Calu3 (cell line): ENCODE measurements at regions not wholly inside any gene's neighbourhood (a gene's known extent, or its start where the extent isn't known, plus 50 kb on each side); places are given as distances from the start of the nearest gene placed in this dataset.

ENCODE experiments used
- BruUV-seq: library from RNA; stranded (reverse); fragments of 400-500 nt; replicated peaks from 2 replicates; lab custom pipeline; 2021; lab: Mats Ljungman, UMichigan
- CTCF ChIA-PET: fragments of 300-600 bp; sonication (Branson Sonifier 250); formaldehyde crosslinking; loops from one replicate; lab custom pipeline; 2022; ENCODE audit warnings: antibody characterized with exemption; lab: Charles Lee
- DNase-seq: peaks from one replicate; pipeline ENCODE4 v3.0.0; 2022
- H3K27ac Mint-ChIP-seq: one replicate; pipeline ENCODE4 v1.8.0; 2022; ENCODE audit warnings: mixed read lengths; ENCODE audit not compliant: unreplicated experiment
- H3K27me3 Mint-ChIP-seq: one replicate; pipeline ENCODE4 v1.8.0; 2022; ENCODE audit warnings: mixed read lengths; ENCODE audit not compliant: unreplicated experiment
- H3K36me3 Mint-ChIP-seq: one replicate; pipeline ENCODE4 v1.8.0; 2022; ENCODE audit warnings: mild to moderate bottlenecking, moderate library complexity, mixed read lengths; ENCODE audit not compliant: insufficient read depth, unreplicated experiment
- H3K4me1 Mint-ChIP-seq: one replicate; pipeline ENCODE4 v1.8.0; 2022; ENCODE audit warnings: mild to moderate bottlenecking, low read depth, mixed read lengths; ENCODE audit not compliant: unreplicated experiment
- H3K4me3 Mint-ChIP-seq: one replicate; pipeline ENCODE4 v1.8.0; 2022; ENCODE audit warnings: mild to moderate bottlenecking, low read depth, moderate library complexity, mixed read lengths; ENCODE audit not compliant: unreplicated experiment
- H3K9me3 Mint-ChIP-seq: one replicate; pipeline ENCODE4 v1.8.0; 2022; ENCODE audit warnings: low read depth, mixed read lengths; ENCODE audit not compliant: unreplicated experiment
- intact Hi-C: fragments of 100-400 bp; cut with micrococcal nuclease; formaldehyde crosslinking; loops from one replicate; pipeline ENCODE4 v1.10.0; 2022; ENCODE audit not compliant: unreplicated experiment
- TF ChIP-seq, protein P1 (sequence below): fragments of 200-600 bp; IDR thresholded peaks from one replicate; pipeline ENCODE4 v1.8.0; 2022; ENCODE audit warnings: antibody characterized with exemption; ENCODE audit not compliant: unreplicated experiment

DNA sequence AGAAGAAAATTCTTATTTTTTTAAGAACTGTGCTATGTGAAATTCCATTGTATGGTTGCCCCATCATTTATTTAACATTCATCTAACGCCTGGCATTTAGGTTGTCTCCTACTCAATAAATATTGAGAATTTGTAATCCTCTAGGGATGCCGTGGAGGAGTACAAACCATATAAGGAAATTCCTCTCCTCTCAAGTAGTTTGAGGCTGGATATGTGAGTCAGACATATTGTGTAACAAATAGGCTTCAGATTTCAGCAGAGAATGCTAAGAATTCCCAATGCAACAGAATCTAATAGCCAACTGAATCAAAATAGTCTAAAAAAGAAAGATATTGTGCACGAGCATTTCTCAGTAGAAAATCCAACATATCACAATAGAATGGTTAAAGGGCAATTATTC is 174.7 kb downstream of the OTOR start:
- no peak for DNase-seq
- no peak overlapping the region for H3K27ac Mint-ChIP-seq
- H3K4me3 Mint-ChIP-seq, result no peak overlapping the region
- H3K4me1 Mint-ChIP-seq, result no peaks in the 10 kb centered on the region
- TF ChIP-seq, protein P1, sequence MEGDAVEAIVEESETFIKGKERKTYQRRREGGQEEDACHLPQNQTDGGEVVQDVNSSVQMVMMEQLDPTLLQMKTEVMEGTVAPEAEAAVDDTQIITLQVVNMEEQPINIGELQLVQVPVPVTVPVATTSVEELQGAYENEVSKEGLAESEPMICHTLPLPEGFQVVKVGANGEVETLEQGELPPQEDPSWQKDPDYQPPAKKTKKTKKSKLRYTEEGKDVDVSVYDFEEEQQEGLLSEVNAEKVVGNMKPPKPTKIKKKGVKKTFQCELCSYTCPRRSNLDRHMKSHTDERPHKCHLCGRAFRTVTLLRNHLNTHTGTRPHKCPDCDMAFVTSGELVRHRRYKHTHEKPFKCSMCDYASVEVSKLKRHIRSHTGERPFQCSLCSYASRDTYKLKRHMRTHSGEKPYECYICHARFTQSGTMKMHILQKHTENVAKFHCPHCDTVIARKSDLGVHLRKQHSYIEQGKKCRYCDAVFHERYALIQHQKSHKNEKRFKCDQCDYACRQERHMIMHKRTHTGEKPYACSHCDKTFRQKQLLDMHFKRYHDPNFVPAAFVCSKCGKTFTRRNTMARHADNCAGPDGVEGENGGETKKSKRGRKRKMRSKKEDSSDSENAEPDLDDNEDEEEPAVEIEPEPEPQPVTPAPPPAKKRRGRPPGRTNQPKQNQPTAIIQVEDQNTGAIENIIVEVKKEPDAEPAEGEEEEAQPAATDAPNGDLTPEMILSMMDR, result no peak
- intact Hi-C loops, result no loop called here
- no peaks in the 10 kb centered on the region for H3K36me3 Mint-ChIP-seq
- CTCF ChIA-PET, result no interaction called here
- peaks cover 14% of the 10 kb centered on the region for H3K27me3 Mint-ChIP-seq
- no peaks in the 10 kb centered on the region for H3K9me3 Mint-ChIP-seq
- no TSS peak for BruUV-seq

GRCh38 chr20:16926626-16927430 is 178.7 kb downstream of the OTOR start:
- CTCF ChIA-PET, result no interaction called here
- Mint-ChIP-seq H3K4me1 (no peaks in the 10 kb centered on the region), H3K27me3 (peaks cover 34% of the 10 kb centered on the region), H3K27ac (no peak overlapping the region), H3K4me3 (no peak overlapping the region), H3K36me3 (no peaks in the 10 kb centered on the region), H3K9me3 (no peaks in the 10 kb centered on the region)
- no TSS peak for BruUV-seq
- DNase-seq, result no peak
- TF ChIP-seq, protein P1, result no peak
- intact Hi-C loops, result no loop called here

DNA sequence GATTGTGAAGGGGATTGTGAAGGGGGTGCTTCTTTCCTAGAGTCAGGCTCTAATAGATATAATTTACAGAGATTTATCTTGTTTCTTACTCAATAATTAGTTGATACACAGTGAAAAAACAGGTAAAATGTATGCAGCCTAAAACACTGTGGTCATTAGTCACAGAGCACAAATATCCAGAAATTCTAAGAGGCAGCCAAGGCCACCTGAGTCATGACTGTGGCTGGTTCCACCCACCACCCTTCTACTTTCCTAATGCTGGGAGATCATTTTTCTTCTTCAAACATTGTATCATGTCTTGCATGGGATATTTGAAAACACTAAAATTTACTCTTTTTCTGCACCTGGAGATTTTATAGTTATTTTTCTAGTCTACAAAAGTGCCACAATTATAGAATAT is 181.6 kb downstream of the OTOR start:
- TF ChIP-seq, protein P1, result no peak

DNA sequence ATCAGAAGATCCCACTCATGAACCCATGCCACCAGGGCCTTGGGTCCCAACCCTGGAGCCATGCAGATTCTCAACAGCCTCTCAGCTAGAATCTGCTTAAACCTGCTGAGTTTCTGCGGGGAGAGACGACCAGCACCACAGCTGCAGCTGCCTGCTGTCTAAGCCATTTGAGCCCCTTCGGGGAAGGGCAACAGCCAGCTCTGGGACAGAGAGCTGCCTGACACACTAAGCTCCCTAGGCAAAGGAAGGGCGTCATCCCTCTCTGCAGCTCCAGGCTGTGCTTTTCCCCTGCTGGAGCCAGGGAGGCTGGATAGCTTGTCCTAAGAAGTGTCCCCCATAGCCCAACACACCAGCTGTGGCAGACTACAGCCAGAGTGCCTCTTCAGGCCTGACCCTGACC is 182.5 kb downstream of the OTOR start:
- H3K4me3 Mint-ChIP-seq, result no peak overlapping the region
- TF ChIP-seq, protein P1, result no peak
- no peak overlapping the region for H3K27ac Mint-ChIP-seq
- no peaks in the 10 kb centered on the region for H3K9me3 Mint-ChIP-seq
- intact Hi-C loops, result no loop called here
- peaks cover 37% of the 10 kb centered on the region for H3K27me3 Mint-ChIP-seq
- DNase-seq, result no peak
- CTCF ChIA-PET, result no interaction called here
- no TSS peak for BruUV-seq
- no peaks in the 10 kb centered on the region for H3K36me3 Mint-ChIP-seq
- H3K4me1 Mint-ChIP-seq, result no peaks in the 10 kb centered on the region

More for the DNA sequence above, 181.6 kb downstream of the OTOR start:
- Mint-ChIP-seq H3K4me1 (no peaks in the 10 kb centered on the region), H3K4me3 (no peak overlapping the region), H3K36me3 (no peaks in the 10 kb centered on the region), H3K27me3 (peaks cover 45% of the 10 kb centered on the region), H3K27ac (no peak overlapping the region), H3K9me3 (no peaks in the 10 kb centered on the region)
- BruUV-seq, result no TSS peak
- CTCF ChIA-PET, result no interaction called here
- no peak for DNase-seq
- intact Hi-C loops, result no loop called here
